Activated naive CD8-positive, alpha-beta T cell treated with anti-CD3 and anti-CD28 coated beads, Interleukin-2, amount 50 U/mL, for 24 hours (primary cell): ENCODE measurements at regions not wholly inside any gene's neighbourhood (a gene's known extent, or its start where the extent isn't known, plus 50 kb on each side); places are given as distances from the start of the nearest gene placed in this dataset.

Source experiments
- ATAC-seq: fragments of 150-1000 bp; cut with Tn5 transposase; one replicate; pipeline ENCODE4 v1.10.0; 2021
- DNase-seq: peaks from one replicate; pipeline ENCODE4 v3.0.0; 2021
- H3K27ac Mint-ChIP-seq: one replicate; pipeline ENCODE4 v1.8.0; 2021; ENCODE audit warnings: mild to moderate bottlenecking, mixed read lengths
- H3K27me3 Mint-ChIP-seq: one replicate; pipeline ENCODE4 v1.8.0; 2021; ENCODE audit warnings: mixed read lengths
- H3K36me3 Mint-ChIP-seq: one replicate; pipeline ENCODE4 v1.8.0; 2021; ENCODE audit warnings: low read depth, mixed read lengths
- H3K4me1 Mint-ChIP-seq: one replicate; pipeline ENCODE4 v1.8.0; 2021; ENCODE audit warnings: mixed read lengths
- H3K4me3 Mint-ChIP-seq: one replicate; pipeline ENCODE4 v1.8.0; 2021; ENCODE audit warnings: mild to moderate bottlenecking, moderate library complexity, mixed read lengths
- H3K9me3 Mint-ChIP-seq: one replicate; pipeline ENCODE4 v1.8.0; 2021; ENCODE audit warnings: mixed read lengths

- Mint-ChIP-seq H3K9me3 (peaks cover 5% of the 10 kb centered on the region), H3K36me3 (no peaks in the 10 kb centered on the region)
Observed at GRCh38 chr11:45063669-45064068, 82.8 kb upstream of the PRDM11 start.

GRCh38 chr11:45067966-45068365 is 78.5 kb upstream of the PRDM11 start:
- H3K4me1 Mint-ChIP-seq, result peaks cover 6% of the 10 kb centered on the region
- H3K9me3 Mint-ChIP-seq, result peaks cover 5% of the 10 kb centered on the region
- DNase-seq, result no peak
- H3K27me3 Mint-ChIP-seq, result no peaks in the 10 kb centered on the region
- no peaks in the 10 kb centered on the region for H3K36me3 Mint-ChIP-seq
- no peak for ATAC-seq
- no peak overlapping the region for H3K4me3 Mint-ChIP-seq
- no peak overlapping the region for H3K27ac Mint-ChIP-seq

More at GRCh38 chr11:45063669-45064068, 82.8 kb upstream of the PRDM11 start:
- Mint-ChIP-seq H3K27ac (no peak overlapping the region), H3K27me3 (no peaks in the 10 kb centered on the region), H3K4me1 (no peaks in the 10 kb centered on the region), H3K4me3 (no peak overlapping the region)
- ATAC-seq (no peak), DNase-seq (no peak)

- H3K9me3 Mint-ChIP-seq, result peaks cover 5% of the 10 kb centered on the region
- H3K4me1 Mint-ChIP-seq, result peaks cover 12% of the 10 kb centered on the region
- no peak for DNase-seq
- no peak for ATAC-seq
- H3K36me3 Mint-ChIP-seq, result no peaks in the 10 kb centered on the region
- no peaks in the 10 kb centered on the region for H3K27me3 Mint-ChIP-seq
- no peak overlapping the region for H3K27ac Mint-ChIP-seq
- H3K4me3 Mint-ChIP-seq, result no peak overlapping the region
Observed at GRCh38 chr11:45071232-45071631, 75.2 kb upstream of the PRDM11 start.

- H3K27ac Mint-ChIP-seq, result no peak overlapping the region
- peaks cover 12% of the 10 kb centered on the region for H3K4me1 Mint-ChIP-seq
- H3K9me3 Mint-ChIP-seq, result no peaks in the 10 kb centered on the region
- DNase-seq (no peak), ATAC-seq (no peak)
- no peaks in the 10 kb centered on the region for H3K27me3 Mint-ChIP-seq
- H3K36me3 Mint-ChIP-seq, result no peaks in the 10 kb centered on the region
- no peak overlapping the region for H3K4me3 Mint-ChIP-seq
Observed at GRCh38 chr11:45073685-45074141, 72.7 kb upstream of the PRDM11 start.

- Mint-ChIP-seq H3K27me3 (no peaks in the 10 kb centered on the region), H3K9me3 (no peaks in the 10 kb centered on the region), H3K36me3 (no peaks in the 10 kb centered on the region), H3K4me3 (no peak overlapping the region), H3K4me1 (peaks cover 28% of the 10 kb centered on the region), H3K27ac (no peak overlapping the region)
- ATAC-seq, result no peak
- DNase-seq, result no peak
Observed at GRCh38 chr11:45075519-45075918, 70.9 kb upstream of the PRDM11 start.

- H3K27me3 Mint-ChIP-seq, result no peaks in the 10 kb centered on the region
- ATAC-seq (no peak), DNase-seq (no peak)
- H3K9me3 Mint-ChIP-seq, result no peaks in the 10 kb centered on the region
- no peak overlapping the region for H3K27ac Mint-ChIP-seq
- no peak overlapping the region for H3K4me3 Mint-ChIP-seq
- H3K4me1 Mint-ChIP-seq, result peaks cover 33% of the 10 kb centered on the region
- no peaks in the 10 kb centered on the region for H3K36me3 Mint-ChIP-seq
Observed at GRCh38 chr11:45075952-45076351, 70.5 kb upstream of the PRDM11 start.

- H3K4me3 Mint-ChIP-seq, result no peak overlapping the region
- no peak overlapping the region for H3K27ac Mint-ChIP-seq
- ATAC-seq (no peak), DNase-seq (no peak)
- H3K36me3 Mint-ChIP-seq, result peaks cover 3% of the 10 kb centered on the region
- H3K9me3 Mint-ChIP-seq, result peaks cover 5% of the 10 kb centered on the region
- peaks cover 39% of the 10 kb centered on the region for H3K4me1 Mint-ChIP-seq
- H3K27me3 Mint-ChIP-seq, result no peaks in the 10 kb centered on the region
Observed at GRCh38 chr11:45076761-45077160, 69.7 kb upstream of the PRDM11 start.

- H3K4me3 Mint-ChIP-seq, result no peak overlapping the region
- peaks cover 4% of the 10 kb centered on the region for H3K36me3 Mint-ChIP-seq
- H3K4me1 Mint-ChIP-seq, result peaks cover 43% of the 10 kb centered on the region
- H3K27ac Mint-ChIP-seq, result no peak overlapping the region
- ATAC-seq (no peak), DNase-seq (no peak)
- no peaks in the 10 kb centered on the region for H3K27me3 Mint-ChIP-seq
- H3K9me3 Mint-ChIP-seq, result peaks cover 12% of the 10 kb centered on the region
Observed at GRCh38 chr11:45078236-45079074, 68.0 kb upstream of the PRDM11 start.

- no peaks in the 10 kb centered on the region for H3K27me3 Mint-ChIP-seq
- peaks cover 4% of the 10 kb centered on the region for H3K36me3 Mint-ChIP-seq
- no peak overlapping the region for H3K4me3 Mint-ChIP-seq
- peaks cover 47% of the 10 kb centered on the region for H3K4me1 Mint-ChIP-seq
- ATAC-seq (no peak), DNase-seq (no peak)
- H3K9me3 Mint-ChIP-seq, result peaks cover 12% of the 10 kb centered on the region
- H3K27ac Mint-ChIP-seq, result no peak overlapping the region
Observed at GRCh38 chr11:45079075-45079444, 67.4 kb upstream of the PRDM11 start.

GRCh38 chr11:45079567-45079942 is 66.9 kb upstream of the PRDM11 start:
- no peak for DNase-seq
- H3K27ac Mint-ChIP-seq, result no peak overlapping the region
- H3K27me3 Mint-ChIP-seq, result no peaks in the 10 kb centered on the region
- H3K4me1 Mint-ChIP-seq, result peaks cover 47% of the 10 kb centered on the region
- no peak for ATAC-seq
- peaks cover 4% of the 10 kb centered on the region for H3K36me3 Mint-ChIP-seq
- H3K9me3 Mint-ChIP-seq, result peaks cover 12% of the 10 kb centered on the region
- H3K4me3 Mint-ChIP-seq, result no peak overlapping the region

GRCh38 chr11:45079943-45080719 is 66.3 kb upstream of the PRDM11 start:
- Mint-ChIP-seq H3K9me3 (peaks cover 12% of the 10 kb centered on the region), H3K36me3 (peaks cover 4% of the 10 kb centered on the region), H3K27ac (peak overlapping the region; percentile 84), H3K4me3 (peak overlapping the region; percentile 43), H3K27me3 (no peaks in the 10 kb centered on the region), H3K4me1 (peaks cover 47% of the 10 kb centered on the region)
- ATAC-seq, result peak; percentile 92
- DNase-seq, result peak; percentile 57

- H3K9me3 Mint-ChIP-seq, result peaks cover 12% of the 10 kb centered on the region
- H3K4me3 Mint-ChIP-seq, result no peak overlapping the region
- peaks cover 4% of the 10 kb centered on the region for H3K36me3 Mint-ChIP-seq
- H3K27ac Mint-ChIP-seq, result no peak overlapping the region
- H3K27me3 Mint-ChIP-seq, result no peaks in the 10 kb centered on the region
- DNase-seq (no peak), ATAC-seq (no peak)
- peaks cover 47% of the 10 kb centered on the region for H3K4me1 Mint-ChIP-seq
Observed at GRCh38 chr11:45082744-45083543, 63.5 kb upstream of the PRDM11 start.

GRCh38 chr11:45083544-45084087 is 62.8 kb upstream of the PRDM11 start:
- DNase-seq (no peak), ATAC-seq (no peak)
- H3K4me3 Mint-ChIP-seq, result no peak overlapping the region
- H3K4me1 Mint-ChIP-seq, result peaks cover 47% of the 10 kb centered on the region
- H3K9me3 Mint-ChIP-seq, result peaks cover 12% of the 10 kb centered on the region
- peaks cover 4% of the 10 kb centered on the region for H3K36me3 Mint-ChIP-seq
- peak overlapping the region; percentile 2 for H3K27ac Mint-ChIP-seq
- no peaks in the 10 kb centered on the region for H3K27me3 Mint-ChIP-seq
